OCI-LY1 (cell line): ENCODE measurements at regions not wholly inside any gene's neighbourhood (a gene's known extent, or its start where the extent isn't known, plus 50 kb on each side); places are given as distances from the start of the nearest gene placed in this dataset.

ENCODE experiments used
- H2AFZ ChIP-seq: fragments of 200-600 bp; sonication (generic), shearing (Covaris generic); 2 replicates; pipeline ENCODE4 v1.6.0; 2014; ENCODE audit warnings: antibody characterized with exemption, mild to moderate bottlenecking, low read length
- H3F3A ChIP-seq: fragments of 200-600 bp; sonication (generic), shearing (Covaris generic); 2 replicates; pipeline ENCODE4 v1.6.0; 2014; ENCODE audit warnings: mild to moderate bottlenecking, antibody characterized with exemption, low read length, moderate library complexity; ENCODE audit not compliant: insufficient read depth
- H3K27ac ChIP-seq: fragments of 200-600 bp; sonication (generic); 2 replicates; pipeline ENCODE4 v1.5.1; 2014; ENCODE audit warnings: low read length, mixed run types, mild to moderate bottlenecking, low read depth; ENCODE audit not compliant: poor library complexity, severe bottlenecking
- H3K27me3 ChIP-seq: fragments of 200-600 bp; sonication (generic); 2 replicates; pipeline ENCODE4 v1.6.0; 2014; ENCODE audit warnings: antibody characterized with exemption, mild to moderate bottlenecking, low read length, moderate library complexity; ENCODE audit not compliant: insufficient read depth
- H3K36me3 ChIP-seq: fragments of 200-600 bp; sonication (generic); 2 replicates; pipeline ENCODE4 v1.6.1; 2014; ENCODE audit warnings: mild to moderate bottlenecking, antibody characterized with exemption, low read length, moderate library complexity, mixed read lengths; ENCODE audit not compliant: insufficient read depth
- H3K4me1 ChIP-seq: fragments of 200-600 bp; sonication (generic); 2 replicates; pipeline ENCODE4 v1.5.1; 2014; ENCODE audit warnings: mild to moderate bottlenecking, low read length, moderate library complexity; ENCODE audit not compliant: insufficient read depth, severe bottlenecking
- H3K4me2 ChIP-seq: fragments of 200-600 bp; sonication (generic), shearing (Covaris generic); 2 replicates; pipeline ENCODE4 v1.6.1; 2014; ENCODE audit warnings: low read length
- H3K4me3 ChIP-seq: fragments of 200-600 bp; sonication (generic); 2 replicates; pipeline ENCODE4 v1.5.1; 2014; ENCODE audit warnings: low read length, low read depth, mild to moderate bottlenecking, mixed read lengths; ENCODE audit not compliant: poor library complexity, severe bottlenecking
- H3K79me2 ChIP-seq: fragments of 200-600 bp; shearing (Covaris generic); 2 replicates; pipeline ENCODE4 v1.6.1; 2016; ENCODE audit warnings: mixed run types, low read length, mixed read lengths; ENCODE audit not compliant: insufficient read depth
- H3K9ac ChIP-seq: fragments of 200-600 bp; sonication (generic), shearing (Covaris generic); 2 replicates; pipeline ENCODE4 v1.6.1; 2014; ENCODE audit warnings: mild to moderate bottlenecking, low read length, mixed read lengths
- H3K9me2 ChIP-seq: fragments of 200-600 bp; sonication (generic), shearing (Covaris generic); 2 replicates; pipeline ENCODE4 v1.6.1; 2014; ENCODE audit warnings: low read depth, mild to moderate bottlenecking, low read length, mixed read lengths
- H3K9me3 ChIP-seq: fragments of 200-600 bp; shearing (Covaris generic); 2 replicates; pipeline ENCODE4 v1.6.1; 2014; ENCODE audit warnings: low read length, mixed read lengths
- H4K20me1 ChIP-seq: fragments of 200-600 bp; sonication (generic), shearing (Covaris generic); 2 replicates; pipeline ENCODE4 v1.6.0; 2016; ENCODE audit warnings: mild to moderate bottlenecking, low read length; ENCODE audit not compliant: insufficient read depth
- EZH2 ChIP-seq: fragments of 200-600 bp; sonication (generic), shearing (Covaris generic); IDR thresholded peaks from 2 replicates; pipeline ENCODE4 v1.8.0; 2017; ENCODE audit warnings: borderline replicate concordance, mixed run types, mild to moderate bottlenecking, antibody characterized with exemption, low read length, moderate library complexity, mixed read lengths
- TF ChIP-seq, protein P1 (sequence below): fragments of 200-600 bp; sonication (generic), shearing (Covaris generic); IDR thresholded peaks from 2 replicates; pipeline ENCODE4 v1.5.1; 2017; ENCODE audit warnings: mild to moderate bottlenecking, antibody characterized with exemption, low read length, moderate library complexity, mixed read lengths

DNA sequence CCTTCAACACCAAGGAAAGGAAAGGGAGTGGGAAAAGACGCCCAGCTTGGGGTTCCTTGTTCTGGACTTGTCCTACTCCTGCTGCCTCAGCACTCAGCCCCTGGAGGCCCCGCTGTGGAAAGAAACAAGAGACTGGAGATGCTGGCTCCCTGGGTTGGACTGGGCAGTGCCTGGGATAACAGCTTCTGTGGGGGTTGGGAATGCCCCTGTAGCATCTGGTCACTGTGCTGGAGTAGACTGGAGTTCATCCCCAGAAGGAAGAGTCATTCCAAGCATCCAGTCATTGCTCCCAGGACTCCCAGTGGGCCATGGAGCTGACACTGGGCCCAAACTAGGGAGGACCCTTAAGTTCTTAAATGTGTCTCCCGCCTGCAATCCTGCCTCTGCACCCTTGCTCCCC lies 129.3 kb upstream of the HAAO start:
- Histone ChIP-seq H3K27me3 (peaks cover 10% of the 10 kb centered on the region), H3K4me3 (no peak overlapping the region), H3F3A (no peaks in the 10 kb centered on the region), H3K79me2 (no peaks in the 10 kb centered on the region), H3K9me3 (no peaks in the 10 kb centered on the region), H2AFZ (no peak overlapping the region), H3K4me2 (no peak overlapping the region), H3K36me3 (no peaks in the 10 kb centered on the region), H4K20me1 (no peaks in the 10 kb centered on the region), H3K9ac (no peak overlapping the region), H3K27ac (no peak overlapping the region), H3K9me2 (no peaks in the 10 kb centered on the region), H3K4me1 (no peaks in the 10 kb centered on the region)
- TF ChIP-seq, protein P1, sequence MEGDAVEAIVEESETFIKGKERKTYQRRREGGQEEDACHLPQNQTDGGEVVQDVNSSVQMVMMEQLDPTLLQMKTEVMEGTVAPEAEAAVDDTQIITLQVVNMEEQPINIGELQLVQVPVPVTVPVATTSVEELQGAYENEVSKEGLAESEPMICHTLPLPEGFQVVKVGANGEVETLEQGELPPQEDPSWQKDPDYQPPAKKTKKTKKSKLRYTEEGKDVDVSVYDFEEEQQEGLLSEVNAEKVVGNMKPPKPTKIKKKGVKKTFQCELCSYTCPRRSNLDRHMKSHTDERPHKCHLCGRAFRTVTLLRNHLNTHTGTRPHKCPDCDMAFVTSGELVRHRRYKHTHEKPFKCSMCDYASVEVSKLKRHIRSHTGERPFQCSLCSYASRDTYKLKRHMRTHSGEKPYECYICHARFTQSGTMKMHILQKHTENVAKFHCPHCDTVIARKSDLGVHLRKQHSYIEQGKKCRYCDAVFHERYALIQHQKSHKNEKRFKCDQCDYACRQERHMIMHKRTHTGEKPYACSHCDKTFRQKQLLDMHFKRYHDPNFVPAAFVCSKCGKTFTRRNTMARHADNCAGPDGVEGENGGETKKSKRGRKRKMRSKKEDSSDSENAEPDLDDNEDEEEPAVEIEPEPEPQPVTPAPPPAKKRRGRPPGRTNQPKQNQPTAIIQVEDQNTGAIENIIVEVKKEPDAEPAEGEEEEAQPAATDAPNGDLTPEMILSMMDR: no peak

DNA sequence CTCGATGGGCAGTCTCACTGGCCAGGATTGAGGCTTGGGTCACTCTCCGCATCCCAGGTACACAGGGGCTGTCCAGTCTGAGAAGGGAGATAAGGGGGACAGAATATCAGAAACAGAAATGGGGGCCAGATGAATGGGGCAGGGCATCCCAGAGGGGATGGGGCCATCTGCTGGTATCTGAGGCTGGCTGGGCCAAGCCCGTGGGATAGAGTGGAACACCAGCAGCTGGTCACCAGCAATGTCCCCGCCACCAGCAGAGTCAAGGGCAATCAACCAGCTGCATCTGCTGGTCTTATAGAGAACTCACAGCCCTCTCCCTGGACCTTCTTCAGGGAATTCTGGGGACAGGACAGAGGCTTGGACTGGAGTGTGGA lies 128.8 kb upstream of the HAAO start:
- no peaks in the 10 kb centered on the region for H3F3A ChIP-seq
- no peak overlapping the region for H3K4me2 ChIP-seq
- H3K4me1 ChIP-seq: no peaks in the 10 kb centered on the region
- no peaks in the 10 kb centered on the region for H4K20me1 ChIP-seq
- H3K27me3 ChIP-seq: peaks cover 10% of the 10 kb centered on the region
- no peak overlapping the region for H3K27ac ChIP-seq
- no peak overlapping the region for H3K9ac ChIP-seq
- H3K4me3 ChIP-seq: no peak overlapping the region
- no peaks in the 10 kb centered on the region for H3K36me3 ChIP-seq
- H2AFZ ChIP-seq: no peak overlapping the region
- H3K79me2 ChIP-seq: no peaks in the 10 kb centered on the region
- no peaks in the 10 kb centered on the region for H3K9me2 ChIP-seq
- TF ChIP-seq, protein P1: no peak
- no peak for TF ChIP-seq EZH2
- no peaks in the 10 kb centered on the region for H3K9me3 ChIP-seq

DNA sequence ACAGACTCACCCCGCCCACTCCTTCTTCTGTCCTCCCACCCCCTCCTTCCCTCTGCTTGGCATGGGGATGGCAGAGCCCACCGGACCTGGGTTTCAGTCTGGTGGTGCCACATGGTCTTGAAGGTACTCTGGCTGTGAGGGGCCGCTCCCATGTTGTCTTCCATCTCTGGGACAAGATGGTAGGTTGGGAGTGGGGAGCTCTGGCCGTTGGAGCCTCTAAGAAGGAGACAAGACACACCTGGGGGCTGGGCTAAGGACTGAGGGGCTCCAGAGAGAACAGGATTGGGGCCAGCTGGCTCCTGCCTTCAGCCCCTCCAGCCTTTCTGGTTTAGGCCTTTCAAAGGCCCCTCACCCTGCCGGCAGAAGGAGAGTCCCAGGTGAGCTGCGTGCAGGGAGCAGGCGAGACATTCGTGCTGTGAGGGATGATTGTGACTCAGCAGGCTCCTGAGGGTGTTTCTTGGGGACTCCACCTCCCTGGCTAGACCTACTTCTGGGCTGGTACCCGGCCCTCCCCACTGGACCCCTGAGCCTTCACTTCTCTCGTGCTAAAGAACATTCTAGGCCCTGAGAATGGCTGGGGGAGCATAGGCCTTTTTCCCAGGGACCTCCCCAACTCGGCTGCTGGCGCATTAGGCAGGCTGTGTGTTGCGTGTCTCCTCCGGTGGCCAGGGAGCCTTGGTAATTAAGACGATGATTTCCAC lies 128.2 kb upstream of the HAAO start:
- no peaks in the 10 kb centered on the region for H3K9me3 ChIP-seq
- no peaks in the 10 kb centered on the region for H3K4me1 ChIP-seq
- no peaks in the 10 kb centered on the region for H3K79me2 ChIP-seq
- H3K9me2 ChIP-seq: no peaks in the 10 kb centered on the region
- H3K27ac ChIP-seq: no peak overlapping the region
- TF ChIP-seq, protein P1: no peak
- no peak for TF ChIP-seq EZH2
- H3K4me2 ChIP-seq: no peak overlapping the region
- no peak overlapping the region for H3K4me3 ChIP-seq
- H3K9ac ChIP-seq: no peak overlapping the region
- H3F3A ChIP-seq: no peaks in the 10 kb centered on the region
- H2AFZ ChIP-seq: no peak overlapping the region
- peaks cover 15% of the 10 kb centered on the region for H3K27me3 ChIP-seq
- no peaks in the 10 kb centered on the region for H3K36me3 ChIP-seq
- H4K20me1 ChIP-seq: no peaks in the 10 kb centered on the region
